Cerebellar nuclear complex (tissue), 1 donor: ENCODE measurements at regions not wholly inside any gene's neighbourhood (a gene's known extent, or its start where the extent isn't known, plus 50 kb on each side); places are given as distances from the start of the nearest gene placed in this dataset.

Source experiments
- DNase-seq, 2 experiments: peaks; one replicate each; lab custom pipeline; 2025; lab: John Stamatoyannopoulos, UW

GRCh38 chr1:57637155-57637554, 213.3 kb upstream of the DAB1 start:
- DNase-seq: no peak

DNA sequence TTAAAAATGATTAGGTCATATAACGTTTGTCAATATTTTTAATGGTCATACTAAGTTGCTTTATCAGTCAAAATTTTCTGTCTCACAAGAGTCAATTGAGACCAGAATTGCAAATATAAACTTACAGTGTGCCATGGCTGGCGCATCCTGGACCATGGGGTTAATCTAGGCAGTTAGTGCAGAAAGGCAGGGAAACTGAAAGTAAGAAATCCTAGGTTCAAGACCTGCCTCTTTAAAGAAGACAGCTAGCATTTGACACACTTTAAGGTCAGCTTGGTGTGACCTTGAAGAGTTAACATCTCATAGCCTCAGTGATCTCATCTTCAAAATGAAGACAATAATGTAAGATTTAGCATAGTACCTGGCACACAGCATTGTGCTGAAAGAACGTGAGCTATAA, 210.0 kb upstream of the DAB1 start:
- no peak for DNase-seq

GRCh38 chr1:57633056-57633455, 209.2 kb upstream of the DAB1 start:
- no peak for DNase-seq

GRCh38 chr1:57632401-57632800, 208.5 kb upstream of the DAB1 start:
- DNase-seq: no peak

DNA sequence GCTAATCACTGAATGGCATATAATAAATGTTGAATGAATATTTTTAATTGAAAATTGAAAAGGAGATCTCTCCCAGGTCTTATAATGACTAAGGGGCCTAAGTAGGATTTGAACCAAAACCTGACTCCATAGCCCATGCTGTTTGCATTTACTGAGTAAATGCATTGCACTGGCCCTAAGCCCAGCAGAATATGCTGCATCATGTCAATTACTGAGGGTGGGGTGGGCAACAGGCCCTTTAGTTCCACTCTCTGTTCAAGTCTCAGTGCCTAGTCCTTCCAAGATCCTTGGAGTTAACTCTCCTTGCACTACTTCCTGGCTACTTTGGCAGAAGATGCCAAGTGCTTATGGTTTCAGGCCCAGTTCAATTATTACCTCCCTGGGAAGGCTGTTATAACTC, 203.8 kb upstream of the DAB1 start:
- DNase-seq: no peak

DNA sequence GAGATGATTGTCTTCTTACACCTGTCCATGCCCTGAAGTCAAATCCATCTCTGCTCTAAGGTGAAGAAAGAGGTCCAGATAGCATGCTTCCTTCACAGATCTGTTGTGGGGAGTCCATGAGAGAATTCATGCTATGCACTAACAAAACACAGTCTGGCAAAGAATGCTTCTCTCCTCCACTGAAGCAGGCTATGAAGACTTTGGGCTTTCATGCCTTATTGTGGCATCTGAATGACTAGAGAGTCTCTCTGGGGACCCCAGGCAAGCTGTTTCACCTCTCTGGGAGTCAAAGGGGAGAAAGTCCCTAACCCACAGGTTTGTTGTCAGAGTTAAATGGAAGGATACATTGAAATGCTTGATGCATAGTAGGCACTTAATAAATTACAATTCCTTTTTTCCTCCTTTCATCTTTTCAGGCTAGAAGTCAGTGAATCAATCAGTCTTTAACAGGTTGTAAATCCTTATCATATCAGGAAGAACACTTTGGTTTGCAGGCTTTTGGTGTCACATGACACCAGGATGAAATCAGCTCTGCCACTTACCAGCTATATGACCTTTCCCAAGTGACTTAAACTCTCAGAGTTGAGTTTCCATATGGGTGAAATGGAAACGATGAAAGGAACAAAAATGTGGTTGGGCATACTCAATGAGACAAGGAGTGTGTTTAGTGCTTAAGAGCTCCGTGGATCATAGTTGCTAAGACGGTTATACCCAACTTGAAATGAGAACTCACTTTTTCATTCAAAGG, 200.1 kb upstream of the DAB1 start:
- DNase-seq: no peak

GRCh38 chr1:57623039-57623790, 199.4 kb upstream of the DAB1 start:
- DNase-seq: no peak

DNA sequence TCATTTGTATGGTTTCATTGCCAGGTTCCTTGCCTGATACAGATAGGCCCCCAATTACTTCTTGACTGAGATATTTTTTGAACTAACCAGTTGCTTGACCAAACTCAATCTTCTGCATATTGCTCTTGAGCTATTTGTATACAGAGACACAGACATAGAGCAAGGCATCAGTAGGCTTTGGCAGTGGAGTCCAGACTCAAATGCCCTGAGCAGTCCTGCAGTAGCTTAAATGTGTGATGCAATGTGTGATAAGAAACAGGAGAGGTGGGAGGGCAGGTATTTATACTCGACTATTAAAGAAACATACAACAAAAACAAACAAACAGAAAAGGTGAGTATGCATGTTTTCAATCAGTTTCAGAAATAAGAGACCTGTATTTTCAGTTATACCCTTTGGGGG, 197.9 kb upstream of the DAB1 start:
- no peak for DNase-seq

DNA sequence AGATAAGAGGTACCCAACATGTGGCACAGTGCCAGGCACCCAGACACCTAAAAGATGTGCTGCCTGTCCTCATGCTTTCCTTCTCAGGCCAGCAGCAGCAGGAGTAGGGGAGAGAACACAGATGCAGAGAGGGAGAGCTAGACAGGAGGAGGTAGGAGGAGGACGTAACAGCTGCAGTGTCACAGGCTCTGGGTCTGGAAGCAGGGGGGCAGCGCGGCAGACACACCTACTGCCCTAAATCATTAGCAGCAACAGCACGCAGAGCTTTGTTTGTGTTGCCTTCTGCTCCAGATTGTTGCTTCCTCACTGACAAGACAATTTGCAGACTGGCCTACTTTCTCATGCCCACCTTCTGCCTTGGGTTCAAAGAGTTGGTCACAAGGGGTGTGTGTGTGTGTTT, 196.7 kb upstream of the DAB1 start:
- no peak for DNase-seq

DNA sequence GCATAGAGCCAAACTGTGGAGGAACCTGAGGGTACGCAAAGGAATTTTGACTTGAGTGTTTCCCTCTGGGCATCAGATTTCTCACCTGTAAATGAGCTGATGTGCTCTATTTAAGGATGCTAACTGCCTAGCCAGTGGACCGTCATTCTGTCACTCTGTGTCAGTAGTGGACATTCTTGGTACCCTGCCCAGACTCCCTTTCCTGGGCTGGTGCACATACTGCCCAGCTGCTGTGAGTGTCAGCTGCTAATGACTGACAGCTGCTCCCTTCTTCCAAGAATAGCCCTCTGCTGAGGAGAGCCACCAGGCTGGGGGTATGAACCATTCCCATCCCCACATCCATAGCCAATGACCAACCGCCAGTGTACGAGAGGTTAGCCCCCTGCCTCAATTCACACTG, 193.1 kb upstream of the DAB1 start:
- no peak for DNase-seq

DNA sequence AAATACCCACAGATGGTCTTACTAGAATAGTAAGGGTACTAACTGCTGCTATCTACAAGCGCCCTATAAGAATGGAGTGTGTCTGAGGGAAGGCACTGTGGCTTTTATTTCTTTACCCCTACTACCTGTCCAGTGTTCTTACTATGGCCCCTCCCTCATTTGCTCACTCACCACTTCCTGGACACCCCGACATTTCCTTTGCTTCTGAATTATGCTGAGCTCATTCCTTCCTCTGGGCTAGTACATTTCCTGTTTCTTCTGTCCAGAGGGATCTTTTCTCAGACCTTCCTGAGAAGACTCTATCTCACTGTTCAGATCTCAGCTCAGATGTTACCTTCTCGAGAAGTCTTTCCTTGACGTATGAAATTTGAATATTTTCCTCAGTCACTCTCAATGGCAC, 192.1 kb upstream of the DAB1 start:
- DNase-seq: no peak

DNA sequence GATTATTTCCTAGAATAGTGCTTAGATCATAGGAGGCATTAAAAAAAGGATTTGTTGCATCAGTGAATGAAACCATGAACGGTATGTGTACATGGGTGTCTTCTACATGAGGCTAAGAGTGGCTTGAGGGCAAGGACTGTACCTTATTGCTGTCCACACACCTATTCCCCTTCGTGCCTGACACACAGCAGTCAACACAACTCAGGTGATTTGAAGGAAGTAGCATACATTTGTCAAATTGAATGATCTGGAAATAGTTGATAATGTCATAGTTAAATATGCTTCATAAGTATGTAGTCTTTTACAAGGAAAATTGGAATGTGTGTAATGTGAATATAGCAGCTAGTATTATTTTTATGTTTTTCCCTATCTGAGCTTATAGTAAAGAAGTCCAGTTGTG, 189.0 kb upstream of the DAB1 start:
- DNase-seq: no peak

DNA sequence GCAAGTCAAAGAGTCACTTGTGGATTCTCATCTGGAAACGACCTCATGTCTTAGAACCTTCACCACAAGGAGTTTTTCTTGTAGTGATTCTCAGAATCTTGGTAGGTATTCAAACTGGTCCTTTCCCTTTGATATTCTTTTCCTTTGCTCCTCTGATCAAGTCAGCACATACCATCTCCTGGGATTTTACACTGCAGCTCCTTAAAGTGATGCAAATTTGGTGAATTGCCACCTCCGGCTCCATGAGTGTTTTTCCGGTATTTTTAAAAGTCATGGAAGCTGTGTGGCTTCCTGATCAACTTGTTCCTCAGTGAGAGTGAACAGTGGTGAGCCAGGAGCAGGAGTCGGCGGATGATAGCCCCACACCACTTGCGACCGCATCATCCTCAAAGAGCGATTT, 182.1 kb upstream of the DAB1 start:
- no peak for DNase-seq

- no peak for DNase-seq
Observed at GRCh38 chr1:57603696-57604095, 179.8 kb upstream of the DAB1 start.

DNA sequence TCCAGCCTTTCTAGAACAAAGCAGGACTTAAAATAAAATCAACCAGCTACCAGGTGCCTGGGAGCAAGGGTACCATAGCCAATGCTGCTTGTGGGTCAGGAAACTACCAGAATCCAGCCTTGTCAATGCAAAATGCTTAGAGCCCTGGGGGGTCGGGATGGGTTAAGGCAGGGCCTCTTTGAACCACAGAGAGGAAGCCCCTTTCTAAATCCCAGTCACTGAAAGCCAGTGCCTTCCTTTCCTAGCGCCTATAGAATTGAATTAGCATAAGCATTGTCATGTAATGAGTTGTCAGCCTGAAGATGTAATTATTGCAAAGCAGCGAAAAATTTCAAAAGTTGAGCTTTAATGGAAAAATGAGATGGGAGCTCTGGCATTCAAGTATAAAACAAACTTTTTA, 176.6 kb upstream of the DAB1 start:
- DNase-seq: no peak

DNA sequence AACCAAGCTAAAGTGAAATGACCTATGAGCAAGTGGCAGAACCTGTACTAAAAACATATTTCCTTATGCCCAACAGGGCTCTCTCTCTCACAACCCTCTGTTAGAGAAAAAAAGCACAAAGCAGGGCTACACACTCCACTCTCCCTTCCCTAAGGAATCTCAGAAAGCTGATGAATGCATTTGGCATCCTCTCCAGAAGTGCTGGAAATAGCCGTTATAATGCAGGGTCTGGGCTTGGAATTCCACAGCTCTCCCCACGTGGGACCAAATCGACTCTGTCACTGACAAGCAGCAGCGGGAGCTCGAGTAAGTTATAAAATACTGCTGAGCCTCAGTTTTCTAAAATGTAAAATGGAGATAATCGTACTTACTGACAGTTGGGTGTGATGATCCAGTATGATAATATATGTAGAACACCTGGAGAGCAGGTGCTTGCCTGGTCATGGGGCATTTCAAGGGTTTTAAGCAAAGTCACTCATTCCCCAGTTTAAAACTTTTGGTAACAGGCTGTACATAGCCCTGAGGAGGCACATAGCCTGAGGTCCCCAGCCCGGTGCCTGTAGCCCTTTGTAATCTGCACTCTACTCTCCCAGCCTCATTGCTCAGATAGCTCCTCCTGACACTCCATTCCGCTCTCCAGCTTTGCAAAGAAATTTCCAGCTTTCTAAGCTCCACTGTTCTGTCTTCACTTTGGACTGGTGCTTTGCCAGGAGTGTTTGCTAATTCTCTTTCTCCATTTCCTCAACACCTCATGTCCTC, 175.6 kb upstream of the DAB1 start:
- DNase-seq: no peak

DNA sequence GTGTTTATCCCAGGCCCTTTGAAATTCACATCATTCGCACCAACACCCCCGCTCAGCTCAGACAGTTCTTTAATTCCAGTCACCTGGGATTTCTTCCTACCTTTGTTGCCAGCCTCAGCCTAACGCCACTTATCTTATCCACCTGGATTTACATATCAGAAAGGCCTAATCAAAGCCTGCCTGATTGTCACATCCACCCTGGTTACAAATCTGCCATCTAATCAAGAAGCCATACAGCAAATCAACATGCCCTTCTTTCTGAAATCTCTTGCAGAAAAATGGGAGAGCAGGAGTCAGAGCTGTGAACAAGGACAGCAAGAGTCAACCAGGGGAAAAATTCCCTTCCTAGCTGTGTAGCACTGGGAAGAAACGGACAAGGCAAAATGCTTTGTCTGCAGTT, 173.2 kb upstream of the DAB1 start:
- DNase-seq: no peak

DNA sequence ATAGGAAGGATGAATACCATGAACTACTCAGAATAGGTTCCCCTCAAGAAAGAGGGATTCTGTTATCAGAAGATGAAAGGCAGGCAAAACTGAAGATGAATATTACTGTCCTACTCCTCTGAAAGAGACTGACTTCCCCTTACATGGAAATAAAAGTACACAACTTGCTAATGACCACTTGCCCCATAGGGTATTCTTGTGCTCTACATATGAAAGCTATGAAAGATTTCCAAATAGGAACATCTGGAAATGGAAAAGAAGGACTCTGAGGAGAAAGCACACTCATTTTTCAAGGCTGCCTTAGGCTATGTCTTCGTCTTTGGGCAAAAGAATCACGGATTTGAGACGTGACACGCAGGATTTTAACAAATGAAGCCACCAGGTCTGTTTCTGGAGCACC, 170.1 kb upstream of the DAB1 start:
- DNase-seq: no peak

GRCh38 chr1:57591842-57592241, 168.0 kb upstream of the DAB1 start:
- no peak for DNase-seq

DNA sequence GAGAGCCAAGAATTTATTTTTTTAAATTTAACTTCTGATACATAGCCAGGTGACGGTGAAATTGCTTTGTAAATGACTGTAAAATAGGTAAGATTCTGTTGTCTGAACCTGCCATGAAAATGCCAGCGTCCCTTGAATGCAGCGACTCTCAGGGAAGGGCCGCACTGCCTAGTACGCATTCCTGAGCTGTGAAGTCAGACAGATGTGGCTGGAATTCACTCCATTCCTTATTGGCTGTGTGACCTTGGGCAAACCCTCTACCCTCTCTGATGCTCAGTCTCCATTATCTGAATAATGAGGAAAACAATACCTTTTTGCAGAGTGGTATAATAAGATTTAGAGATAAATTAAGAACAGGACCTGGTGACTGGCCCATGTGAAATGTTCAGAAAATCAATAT, 167.1 kb upstream of the DAB1 start:
- no peak for DNase-seq

GRCh38 chr1:57586842-57587241, 163.0 kb upstream of the DAB1 start:
- no peak for DNase-seq

GRCh38 chr1:57578680-57579079, 154.8 kb upstream of the DAB1 start:
- DNase-seq: no peak

GRCh38 chr1:57578099-57578498, 154.2 kb upstream of the DAB1 start:
- DNase-seq: no peak
